Esophagus squamous epithelium (tissue), 5 donors: ENCODE measurements at regions not wholly inside any gene's neighbourhood (a gene's known extent, or its start where the extent isn't known, plus 50 kb on each side); places are given as distances from the start of the nearest gene placed in this dataset.

Experiments
- DNase-seq: peaks from one replicate; lab custom pipeline; 2025; lab: John Stamatoyannopoulos, UW
- H3K27ac ChIP-seq, 4 donors: fragments of 200-600 bp; sonication (generic); one replicate each; pipeline ENCODE4 v1.5.1; 2016 to 2019; ENCODE audit warnings: mild to moderate bottlenecking in 1 of 4
- H3K27me3 ChIP-seq, 4 donors: fragments of 200-600 bp; sonication (generic); 1 replicate in 3 of 4; 2 replicates in 1 of 4; pipeline versions ENCODE4 v1.5.1 to v1.6.0; 2017 to 2021; ENCODE audit warnings: antibody characterized with exemption in 1 of 4
- H3K36me3 ChIP-seq, 3 donors: fragments of 200-600 bp; sonication (generic); one replicate each; pipeline ENCODE4 v1.5.1; 2016 to 2019
- H3K4me1 ChIP-seq, 3 donors: fragments of 200-600 bp; sonication (generic); one replicate each; pipeline ENCODE4 v1.5.1; 2017 to 2019
- H3K4me3 ChIP-seq, 4 donors: fragments of 200-600 bp; sonication (generic); 1 replicate in 3 of 4; 2 replicates in 1 of 4; pipeline ENCODE4 v1.5.1; 2016 to 2019; ENCODE audit warnings: mild to moderate bottlenecking in 2 of 4, moderate library complexity in 1 of 4
- H3K9me3 ChIP-seq, 3 donors: fragments of 200-600 bp; sonication (generic); one replicate each; pipeline ENCODE4 v1.5.1; 2016 to 2019
- POLR2A ChIP-seq, 4 donors: fragments of 450-650 bp; IDR thresholded peaks; one replicate each; pipeline ENCODE4 v1.6.1; 2017; ENCODE audit warnings: antibody characterized with exemption in 4 of 4, mild to moderate bottlenecking in 4 of 4, moderate library complexity in 3 of 4
- WGBS, 2 donors: methylation state at CpG; one replicate each; pipeline ENCODE4 v1.1.5; 2018; 5-methylcytosine and 5-hydroxymethylcytosine counted together
- intact Hi-C: fragments of 100-400 bp; cut with DNase I; formaldehyde crosslinking; loops from one replicate; pipeline ENCODE4 v1.15.0; 2022
- TF ChIP-seq, protein P1 (sequence below), 6 experiments: fragments of 450-650 bp in 4 of 6; fragments of 200-600 bp in 2 of 6; sonication (generic) in 2 of 6; IDR thresholded peaks; one replicate each; pipeline ENCODE4 v1.5.1; 2016 to 2019; ENCODE audit warnings: antibody characterized with exemption in 6 of 6, mild to moderate bottlenecking in 4 of 6, moderate library complexity in 4 of 6
- donor health status: DM: yes; HTN: yes; CAD: no.

DNA sequence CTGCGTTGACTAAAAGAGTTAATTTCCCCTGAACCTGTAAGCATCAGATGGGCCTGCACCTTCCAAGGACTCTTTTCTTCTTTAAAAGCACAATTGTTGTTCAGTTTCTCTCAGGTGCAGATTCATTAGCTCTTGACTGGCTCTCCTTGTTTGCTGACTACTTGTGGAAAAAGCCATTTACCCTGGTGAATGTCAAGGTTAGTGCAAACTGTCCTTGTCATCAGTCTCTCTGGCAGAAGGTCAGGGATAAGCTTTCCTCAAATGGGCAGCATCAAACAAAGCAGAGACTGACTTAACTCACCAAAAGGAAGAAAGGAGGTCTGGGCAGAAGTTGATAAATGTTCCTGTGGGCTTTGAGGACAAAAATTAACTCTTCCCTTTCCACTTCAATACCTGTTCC is 922.7 kb downstream of the BCL11A start:
- intact Hi-C loops: no loop called here

DNA sequence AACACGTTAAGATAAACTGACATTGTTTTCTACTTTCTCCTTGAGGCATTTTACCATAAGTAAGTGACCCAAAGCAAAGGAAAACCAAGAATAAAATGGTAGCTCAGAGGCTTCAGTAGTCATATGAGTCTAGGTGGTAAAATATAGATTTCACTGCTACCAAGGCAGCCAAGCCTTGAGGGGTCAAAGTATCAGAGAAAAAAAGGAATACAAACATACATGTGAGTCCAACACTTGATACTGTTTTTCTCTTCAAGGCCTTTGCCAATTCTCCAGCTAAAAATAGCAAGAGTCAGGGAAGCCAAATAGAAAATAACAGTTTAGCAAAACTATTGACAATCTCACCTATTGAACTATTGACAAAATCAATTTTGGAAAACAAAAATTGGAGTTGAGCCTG is 925.9 kb downstream of the BCL11A start:
- Histone ChIP-seq H3K27ac (no peak overlapping the region), H3K4me3 (no peak overlapping the region), H3K27me3 (no peaks in the 10 kb centered on the region), H3K4me1 (no peaks in the 10 kb centered on the region), H3K9me3 (no peaks in the 10 kb centered on the region), H3K36me3 (no peaks in the 10 kb centered on the region)
- no peak for DNase-seq
- TF ChIP-seq, protein P1, sequence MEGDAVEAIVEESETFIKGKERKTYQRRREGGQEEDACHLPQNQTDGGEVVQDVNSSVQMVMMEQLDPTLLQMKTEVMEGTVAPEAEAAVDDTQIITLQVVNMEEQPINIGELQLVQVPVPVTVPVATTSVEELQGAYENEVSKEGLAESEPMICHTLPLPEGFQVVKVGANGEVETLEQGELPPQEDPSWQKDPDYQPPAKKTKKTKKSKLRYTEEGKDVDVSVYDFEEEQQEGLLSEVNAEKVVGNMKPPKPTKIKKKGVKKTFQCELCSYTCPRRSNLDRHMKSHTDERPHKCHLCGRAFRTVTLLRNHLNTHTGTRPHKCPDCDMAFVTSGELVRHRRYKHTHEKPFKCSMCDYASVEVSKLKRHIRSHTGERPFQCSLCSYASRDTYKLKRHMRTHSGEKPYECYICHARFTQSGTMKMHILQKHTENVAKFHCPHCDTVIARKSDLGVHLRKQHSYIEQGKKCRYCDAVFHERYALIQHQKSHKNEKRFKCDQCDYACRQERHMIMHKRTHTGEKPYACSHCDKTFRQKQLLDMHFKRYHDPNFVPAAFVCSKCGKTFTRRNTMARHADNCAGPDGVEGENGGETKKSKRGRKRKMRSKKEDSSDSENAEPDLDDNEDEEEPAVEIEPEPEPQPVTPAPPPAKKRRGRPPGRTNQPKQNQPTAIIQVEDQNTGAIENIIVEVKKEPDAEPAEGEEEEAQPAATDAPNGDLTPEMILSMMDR (IDR thresholded peaks at IDR 0.05): no peak
- TF ChIP-seq POLR2A (IDR thresholded peaks at IDR 0.05): no peak
- intact Hi-C loops: no loop called here
- WGBS, 2 donors: 11 to 12% methylated on average over 1 of the region's 1 CpG

More for the DNA sequence above, 922.7 kb downstream of the BCL11A start:
- Histone ChIP-seq H3K4me1 (no peaks in the 10 kb centered on the region), H3K36me3 (no peaks in the 10 kb centered on the region), H3K27me3 (no peaks in the 10 kb centered on the region), H3K27ac (no peak overlapping the region), H3K4me3 (no peak overlapping the region), H3K9me3 (no peaks in the 10 kb centered on the region)
- 73 to 79% methylated on average over 1 of the region's 1 CpG for WGBS, 2 donors
- no peak for TF ChIP-seq POLR2A (IDR thresholded peaks at IDR 0.05)
- TF ChIP-seq, protein P1 (IDR thresholded peaks at IDR 0.05): no peak
- DNase-seq: no peak

DNA sequence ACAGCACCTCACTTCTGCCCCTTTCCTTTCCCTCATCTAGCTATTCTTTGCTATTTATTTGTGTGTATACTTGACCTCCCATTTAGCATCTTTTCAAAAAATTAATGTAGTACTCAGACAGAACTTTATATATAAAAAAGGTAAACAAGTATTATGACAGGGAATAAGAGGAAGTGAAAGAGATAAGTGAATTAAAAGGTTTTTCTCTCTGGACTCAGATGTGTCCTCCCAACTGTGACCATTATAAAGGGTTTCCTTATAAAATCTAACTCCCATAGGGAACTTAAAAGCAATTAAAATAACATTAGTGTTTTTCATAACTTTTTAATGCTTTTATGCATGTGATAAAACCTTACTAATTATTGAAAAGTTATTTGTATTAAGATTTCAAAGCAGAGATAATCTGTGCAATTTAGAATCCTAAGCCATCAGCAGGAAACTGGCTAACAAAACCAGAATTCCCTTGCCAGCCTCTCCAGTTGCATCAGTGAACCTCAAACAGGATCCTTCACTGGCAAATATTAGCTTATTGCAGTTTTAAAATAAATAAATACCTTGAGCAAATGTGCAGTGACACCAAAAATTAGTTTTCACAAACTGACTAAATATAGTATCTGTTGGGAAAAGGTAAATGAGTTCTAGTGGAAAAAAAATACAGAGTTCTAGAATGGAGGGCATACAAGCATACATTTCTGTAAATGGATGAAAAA is 930.7 kb downstream of the BCL11A start:
- Histone ChIP-seq H3K27me3 (no peaks in the 10 kb centered on the region), H3K27ac (no peak overlapping the region), H3K4me3 (no peak overlapping the region), H3K4me1 (no peaks in the 10 kb centered on the region), H3K36me3 (no peaks in the 10 kb centered on the region), H3K9me3 (peaks cover 0 to 3% (median 0%) of the 10 kb centered on the region in 3 donors)
- intact Hi-C loops: no loop called here
- no peak for DNase-seq
- TF ChIP-seq, protein P1 (IDR thresholded peaks at IDR 0.05): no peak
- TF ChIP-seq POLR2A (IDR thresholded peaks at IDR 0.05): no peak

DNA sequence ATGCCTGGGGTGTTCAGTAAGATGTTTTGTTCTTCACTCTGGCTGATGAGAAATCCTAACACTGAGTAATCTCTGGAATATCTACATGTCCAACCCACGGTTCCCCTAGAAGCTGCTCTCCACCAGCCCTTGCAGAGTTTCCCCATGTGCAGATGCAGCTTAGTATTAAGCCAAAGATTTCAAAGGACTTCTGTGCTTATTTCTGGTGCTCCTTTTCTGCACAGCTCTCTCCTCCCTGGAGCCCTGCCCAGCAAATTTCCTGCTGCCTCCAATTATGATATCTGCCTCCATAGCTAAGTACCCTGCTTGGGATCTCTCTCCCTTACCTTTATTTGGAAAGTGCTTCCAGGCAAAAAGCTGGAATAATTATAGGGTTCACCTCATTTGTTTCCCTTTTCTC is 949.3 kb downstream of the BCL11A start:
- intact Hi-C loops: no loop called here
- H3K27me3 ChIP-seq: no peaks in the 10 kb centered on the region
- no peak overlapping the region for H3K27ac ChIP-seq
- 14 to 25% methylated on average over 1 of the region's 1 CpG for WGBS, 2 donors
- H3K4me3 ChIP-seq: no peak overlapping the region
- no peaks in the 10 kb centered on the region for H3K4me1 ChIP-seq
- no peaks in the 10 kb centered on the region for H3K9me3 ChIP-seq
- no peak for TF ChIP-seq POLR2A (IDR thresholded peaks at IDR 0.05)
- TF ChIP-seq, protein P1 (IDR thresholded peaks at IDR 0.05): no peak
- H3K36me3 ChIP-seq: no peaks in the 10 kb centered on the region
- DNase-seq: no peak

DNA sequence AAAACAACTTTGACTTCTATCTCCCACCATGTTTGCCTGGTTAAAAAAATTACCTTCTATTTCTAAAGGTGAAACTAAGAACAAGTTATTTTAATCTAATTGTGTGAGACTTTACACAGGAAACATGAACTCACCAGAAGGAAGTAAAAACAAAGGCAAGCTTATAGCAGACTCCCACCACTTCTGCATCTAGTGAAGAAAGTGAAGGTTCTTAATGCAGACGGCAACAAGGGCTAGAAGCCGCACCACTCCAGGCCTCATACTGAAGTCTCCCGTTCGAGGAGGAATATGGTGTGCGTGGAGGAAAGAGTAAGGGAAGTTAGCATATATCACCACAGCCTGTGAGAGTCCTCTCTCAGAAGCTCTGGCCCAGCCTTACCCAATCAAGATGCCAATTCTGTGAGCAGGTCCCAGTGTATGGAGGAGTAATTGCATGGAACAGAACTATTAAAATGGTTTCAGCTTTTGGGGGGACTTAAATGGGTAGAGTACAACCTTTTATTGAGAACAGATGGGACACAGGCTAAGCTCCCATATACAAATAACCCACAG is 958.7 kb downstream of the BCL11A start:
- Histone ChIP-seq H3K4me3 (no peak overlapping the region), H3K4me1 (no peaks in the 10 kb centered on the region), H3K36me3 (no peaks in the 10 kb centered on the region), H3K27me3 (no peaks in the 10 kb centered on the region), H3K9me3 (no peaks in the 10 kb centered on the region), H3K27ac (no peak overlapping the region)
- no peak for DNase-seq
- TF ChIP-seq POLR2A (IDR thresholded peaks at IDR 0.05): no peak
- TF ChIP-seq, protein P1 (IDR thresholded peaks at IDR 0.05): no peak
- intact Hi-C loops: no loop called here
- 68 to 76% methylated on average over 5 of the region's 5 CpGs for WGBS, 2 donors
